Left lobe of liver (tissue), 2 donors: ENCODE measurements at regions not wholly inside any gene's neighbourhood (a gene's known extent, or its start where the extent isn't known, plus 50 kb on each side); places are given as distances from the start of the nearest gene placed in this dataset.

Experiments used
- ATAC-seq: fragments of 200-7000 bp; cut with Tn5 transposase; one replicate; pipeline ENCODE4 v1.9.1; 2020; ENCODE audit warnings: mild to moderate bottlenecking, moderate library complexity
- DNase-seq: peaks from one replicate; pipeline ENCODE4 v3.0.0-alpha.2; 2020; ENCODE audit warnings: low spot score
- donor health status: DM: no; HTN: no; CAD: no; lungs with moderate emphysema.
- donor health status: DM: no; HTN: yes; CAD: no.

DNA sequence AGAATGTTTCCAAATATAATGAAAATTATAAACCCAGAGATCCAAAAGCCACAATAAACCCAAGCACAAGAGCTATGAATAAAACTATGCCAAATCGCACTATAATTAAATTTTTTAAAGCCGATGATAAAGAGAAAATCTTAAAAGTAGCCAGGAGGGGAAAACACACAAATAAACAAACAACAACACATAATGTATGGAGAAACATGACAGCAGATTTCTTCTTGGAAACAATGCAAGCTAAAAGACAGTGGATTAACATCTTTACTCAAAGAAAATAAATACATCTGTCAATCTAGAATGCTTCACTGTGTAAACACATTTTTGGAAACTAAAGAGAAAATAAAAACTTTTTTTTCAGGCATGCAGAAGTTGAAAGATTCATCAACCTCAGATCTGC, 53.0 kb upstream of the SMOX start:
- DNase-seq, result no peak
- ATAC-seq, result no peak

DNA sequence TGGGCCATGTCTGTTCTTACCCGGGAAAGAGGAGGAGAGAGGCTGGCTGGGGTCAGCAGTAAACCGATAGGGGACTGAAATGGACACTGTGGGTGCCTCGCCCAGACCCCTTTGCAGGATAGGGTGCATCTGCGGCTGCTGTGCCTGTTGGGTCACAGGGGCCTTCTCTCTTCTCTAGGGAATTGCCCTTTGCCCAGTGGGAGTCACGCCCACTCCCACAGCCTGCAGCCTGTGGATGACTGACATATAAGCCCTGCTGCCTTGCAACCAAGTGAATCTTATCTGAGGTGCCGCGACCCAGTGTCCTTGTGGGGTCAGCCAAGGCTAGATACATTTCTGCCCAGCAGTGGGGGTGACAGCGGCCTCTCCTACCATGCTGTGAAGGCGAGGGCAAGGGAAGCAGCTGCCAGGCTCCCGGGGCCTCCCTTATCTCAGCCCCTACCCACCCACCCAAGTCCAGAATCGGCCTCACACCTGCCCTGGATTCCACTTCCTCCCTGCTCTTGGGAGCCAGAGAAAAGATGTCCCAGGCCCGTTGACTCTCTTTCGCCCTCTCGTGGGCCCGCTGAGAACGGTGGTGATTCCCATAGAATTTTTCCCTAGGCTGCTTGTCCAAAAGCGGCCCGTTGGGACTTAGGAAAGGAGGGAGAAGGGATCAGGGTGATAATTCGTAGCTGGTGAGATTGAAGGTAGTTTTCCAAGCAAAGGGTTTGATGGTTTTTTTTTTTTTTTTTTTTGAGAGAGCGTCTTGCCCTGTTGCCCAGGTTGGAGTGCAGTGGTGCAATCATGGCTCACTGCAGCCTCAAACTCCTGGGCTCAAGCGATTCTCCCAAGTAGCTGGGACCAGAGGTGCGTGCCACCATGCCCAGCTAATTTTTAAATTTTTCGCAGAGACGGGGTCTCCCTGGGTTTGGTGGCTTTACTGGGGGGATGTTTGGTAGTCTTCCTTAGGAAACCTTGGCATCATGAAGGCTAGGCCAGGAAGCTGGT, 56.8 kb upstream of the SMOX start:
- peak; percentile 94 for ATAC-seq
- peak; percentile 64 for DNase-seq

DNA sequence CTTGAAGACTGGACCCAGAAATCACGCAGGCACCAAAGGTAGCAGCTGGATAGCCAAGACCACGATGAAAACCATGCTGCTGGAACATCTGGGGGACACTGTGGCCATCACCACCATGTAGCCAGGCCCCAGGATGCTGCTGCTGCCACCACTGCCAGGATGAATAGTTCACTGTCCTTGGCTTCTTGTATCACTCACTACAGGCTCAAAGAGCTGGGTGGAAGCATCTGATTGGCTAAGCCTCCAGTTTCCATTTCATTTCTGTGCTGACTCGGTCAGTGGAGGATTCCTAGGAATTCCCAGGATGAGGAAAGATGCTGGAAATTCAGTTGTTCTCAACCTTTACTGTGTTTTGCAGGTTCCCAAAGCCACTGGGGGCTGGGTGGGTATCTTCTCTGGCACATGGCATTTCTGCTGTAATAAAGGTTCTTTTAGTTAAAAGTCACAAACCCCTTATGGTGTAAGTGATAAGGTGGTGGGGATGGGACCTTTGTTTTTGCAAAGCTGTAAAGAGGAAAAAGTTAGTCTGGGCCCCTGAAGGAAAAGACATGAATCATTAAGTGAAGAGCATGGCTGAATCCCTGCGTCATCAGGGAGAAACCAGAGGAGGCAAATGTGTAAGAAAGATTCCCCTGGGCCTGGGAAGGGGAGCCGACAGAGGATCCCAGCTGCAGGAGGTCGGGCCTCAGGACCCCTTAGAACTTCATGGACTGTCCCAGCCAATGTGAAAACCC, 57.7 kb upstream of the SMOX start:
- DNase-seq (no peak), ATAC-seq (no peak)

DNA sequence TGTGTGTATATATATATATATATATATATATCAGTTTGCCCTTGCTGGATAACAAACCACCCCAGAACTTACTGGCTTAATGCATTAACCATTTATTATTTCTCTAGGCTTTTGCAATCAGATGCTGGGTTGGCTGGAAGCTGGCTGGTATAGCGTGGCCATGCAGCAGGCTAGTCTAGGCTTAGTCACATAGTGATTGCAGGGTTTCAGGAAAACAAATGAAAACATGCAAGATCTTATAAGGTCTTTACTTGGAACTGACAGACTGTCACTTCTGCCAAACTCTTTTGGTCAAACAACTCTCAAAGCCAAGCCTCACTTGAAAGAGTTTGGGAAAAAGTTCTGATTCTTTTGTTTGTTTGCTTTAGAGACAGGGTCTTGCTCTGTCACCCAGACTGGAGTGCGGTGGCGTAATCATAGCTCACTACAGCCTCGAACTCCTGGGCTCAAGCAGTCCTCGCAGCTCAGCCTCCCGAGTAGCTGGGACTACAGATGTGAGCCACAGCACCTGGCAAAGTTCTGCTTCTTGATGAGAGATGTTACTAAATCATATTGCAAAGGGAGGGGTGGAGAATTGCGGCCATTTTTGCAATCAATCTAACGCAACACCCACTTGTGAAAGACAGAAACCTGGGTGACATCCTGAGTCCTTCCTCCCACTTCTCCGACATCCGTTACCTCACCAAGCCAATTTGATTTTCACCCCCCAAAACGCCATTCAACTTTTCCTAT, 58.7 kb upstream of the SMOX start:
- ATAC-seq (no peak), DNase-seq (no peak)

DNA sequence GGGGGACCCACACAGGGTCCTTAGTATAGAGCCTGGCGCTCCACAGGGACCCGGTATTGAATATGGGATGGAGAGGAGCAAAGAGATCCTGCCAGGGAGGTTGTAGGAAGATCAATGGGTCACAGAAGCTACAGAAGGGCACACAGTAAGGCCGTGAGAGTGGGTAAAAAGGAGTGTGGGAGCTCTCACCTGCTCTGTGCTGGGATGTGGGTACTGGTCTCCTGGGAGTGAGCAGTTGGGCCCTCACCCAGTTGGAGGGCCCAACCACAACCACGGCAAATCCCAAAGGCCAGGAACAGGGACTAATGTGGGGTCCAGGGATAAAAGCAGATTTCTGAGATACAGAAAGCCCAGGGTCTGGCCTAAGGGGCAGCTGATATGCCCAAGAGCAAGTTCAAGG, 59.9 kb upstream of the SMOX start:
- DNase-seq (no peak), ATAC-seq (no peak)

DNA sequence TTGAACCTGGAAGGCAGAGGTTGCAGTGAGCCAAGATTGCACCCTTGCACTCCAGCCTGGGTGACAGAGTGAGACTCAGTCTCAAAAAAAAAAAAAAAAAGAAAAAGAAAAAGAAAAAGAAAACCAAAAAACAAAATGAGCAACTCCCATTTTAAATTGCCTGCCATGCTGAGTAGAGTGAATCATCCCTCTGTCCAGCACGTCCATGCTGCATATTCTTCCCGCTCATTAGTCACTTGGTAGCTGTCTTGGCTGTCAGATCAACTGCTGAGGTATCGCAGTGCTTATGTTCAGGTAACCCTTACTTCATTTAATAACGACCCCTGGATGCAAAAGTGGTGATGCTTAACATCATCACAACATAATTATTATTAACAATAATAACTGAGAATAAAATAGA, 60.7 kb upstream of the SMOX start:
- DNase-seq (no peak), ATAC-seq (no peak)

DNA sequence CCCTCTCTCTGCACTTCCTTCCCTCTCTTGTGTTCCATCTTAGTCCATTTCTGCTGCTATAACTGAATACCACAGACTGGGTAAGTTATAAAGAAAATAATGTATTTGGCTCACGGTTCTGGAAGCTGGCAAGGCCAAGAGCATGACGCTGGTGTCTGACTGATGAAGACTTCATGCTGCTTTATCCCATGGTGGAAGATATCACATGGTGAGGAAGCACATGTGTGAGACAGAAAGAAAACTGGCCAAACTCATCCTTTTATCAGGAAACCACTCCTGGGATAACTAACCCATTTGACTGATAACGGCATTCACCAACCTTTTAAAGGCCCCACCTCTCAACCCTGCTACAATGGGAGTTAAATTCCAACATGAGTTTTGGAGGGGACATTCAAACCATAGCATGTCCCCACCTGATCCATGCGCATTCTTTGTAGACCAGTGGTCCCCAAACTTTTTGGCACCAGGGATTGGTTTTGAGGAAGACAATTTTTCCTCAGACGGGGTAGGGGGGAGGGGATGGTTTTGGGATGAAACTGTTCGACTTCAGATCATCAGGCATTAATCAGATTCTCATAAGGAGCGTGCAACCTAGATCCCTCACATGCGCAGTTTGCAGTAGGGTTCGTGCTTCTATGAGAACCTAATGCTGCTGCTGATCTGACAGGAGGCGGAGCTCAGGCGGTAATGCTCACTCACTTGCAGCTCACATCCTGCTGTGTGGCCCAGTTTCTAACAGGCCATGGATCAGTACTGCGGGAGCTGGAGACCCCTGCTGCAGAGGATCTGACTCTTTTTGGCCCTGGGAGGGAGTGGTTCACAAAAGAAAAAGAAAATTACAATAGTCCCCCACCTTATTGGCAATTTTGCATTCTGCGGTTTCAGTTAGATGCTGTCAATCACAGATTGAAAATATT, 61.6 kb upstream of the SMOX start:
- DNase-seq, result no peak
- no peak for ATAC-seq

DNA sequence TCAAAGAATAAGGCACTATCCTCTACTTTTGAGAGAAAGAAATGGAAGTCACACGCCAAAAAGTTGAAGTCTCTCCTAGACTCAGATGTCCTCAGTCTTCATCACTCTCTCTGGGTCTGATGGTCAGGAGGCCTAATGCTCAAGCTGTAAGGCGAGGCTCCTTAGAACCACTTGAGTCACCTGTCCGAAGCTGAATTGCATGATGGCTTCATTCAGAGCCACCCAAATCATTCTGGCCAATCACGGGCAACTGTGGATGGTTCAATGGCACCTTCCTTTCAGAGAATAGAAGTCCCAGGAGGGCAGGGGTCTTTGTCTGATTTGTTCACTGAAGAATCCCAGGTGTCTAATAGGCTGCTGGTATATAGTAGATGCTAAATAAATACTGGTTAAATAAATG, 63.9 kb upstream of the SMOX start:
- DNase-seq (no peak), ATAC-seq (no peak)

DNA sequence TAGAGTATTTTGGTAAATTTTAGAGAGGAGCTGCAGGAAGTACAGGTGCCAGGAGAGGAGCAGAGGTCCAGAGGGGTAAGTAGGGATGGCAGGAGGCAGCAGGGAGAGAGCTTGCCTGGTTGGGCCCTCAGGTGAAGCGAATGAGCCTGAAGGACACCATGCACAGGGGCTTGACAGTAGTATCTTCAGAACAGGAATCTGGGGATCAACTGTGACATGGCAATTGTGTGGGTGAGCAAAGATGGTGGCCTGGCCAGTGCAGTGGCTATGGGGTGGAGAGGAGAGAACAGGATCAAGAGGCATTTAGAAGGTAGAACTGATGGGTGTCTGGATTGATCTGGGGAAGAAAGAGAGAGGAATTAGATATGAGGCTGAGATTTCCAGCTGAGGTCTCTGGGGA, 64.5 kb upstream of the SMOX start:
- DNase-seq (no peak), ATAC-seq (no peak)

DNA sequence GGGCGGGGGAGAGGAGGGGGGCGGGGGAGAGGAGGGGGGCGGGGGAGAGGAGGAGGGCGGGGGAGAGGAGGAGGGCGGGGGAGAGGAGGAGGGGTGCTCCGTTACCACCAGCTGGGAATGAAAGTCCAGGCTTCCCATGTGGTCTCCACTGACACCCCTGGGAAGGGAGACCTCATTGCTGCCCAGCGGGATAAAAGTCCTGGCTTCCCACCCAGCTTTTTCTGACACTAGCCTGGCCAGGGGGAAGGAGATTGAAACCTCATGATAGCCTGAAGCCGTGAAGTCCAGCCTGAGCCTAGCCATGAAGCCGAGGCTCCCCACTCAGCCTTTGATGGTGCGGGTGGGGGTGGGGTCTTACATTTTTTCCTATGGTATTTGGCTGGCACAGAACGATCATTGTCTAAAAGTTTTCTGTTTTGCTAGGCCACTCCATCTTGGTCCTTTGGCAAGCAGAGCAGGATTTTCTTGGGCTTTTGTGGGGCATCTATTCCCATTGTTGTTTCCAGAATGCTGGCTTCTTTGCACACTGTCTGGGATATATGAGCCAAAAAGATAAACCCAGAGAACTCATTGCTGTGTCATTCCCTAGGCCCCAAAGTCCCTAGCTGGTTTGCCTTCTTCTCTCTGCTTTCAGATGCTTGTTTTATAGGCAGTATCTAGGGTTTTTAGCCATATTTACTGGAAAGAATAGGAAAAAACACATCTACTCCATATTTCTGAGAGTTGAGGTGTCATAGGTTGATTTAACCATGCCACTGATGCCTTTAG, 65.3 kb upstream of the SMOX start:
- DNase-seq (no peak), ATAC-seq (no peak)

DNA sequence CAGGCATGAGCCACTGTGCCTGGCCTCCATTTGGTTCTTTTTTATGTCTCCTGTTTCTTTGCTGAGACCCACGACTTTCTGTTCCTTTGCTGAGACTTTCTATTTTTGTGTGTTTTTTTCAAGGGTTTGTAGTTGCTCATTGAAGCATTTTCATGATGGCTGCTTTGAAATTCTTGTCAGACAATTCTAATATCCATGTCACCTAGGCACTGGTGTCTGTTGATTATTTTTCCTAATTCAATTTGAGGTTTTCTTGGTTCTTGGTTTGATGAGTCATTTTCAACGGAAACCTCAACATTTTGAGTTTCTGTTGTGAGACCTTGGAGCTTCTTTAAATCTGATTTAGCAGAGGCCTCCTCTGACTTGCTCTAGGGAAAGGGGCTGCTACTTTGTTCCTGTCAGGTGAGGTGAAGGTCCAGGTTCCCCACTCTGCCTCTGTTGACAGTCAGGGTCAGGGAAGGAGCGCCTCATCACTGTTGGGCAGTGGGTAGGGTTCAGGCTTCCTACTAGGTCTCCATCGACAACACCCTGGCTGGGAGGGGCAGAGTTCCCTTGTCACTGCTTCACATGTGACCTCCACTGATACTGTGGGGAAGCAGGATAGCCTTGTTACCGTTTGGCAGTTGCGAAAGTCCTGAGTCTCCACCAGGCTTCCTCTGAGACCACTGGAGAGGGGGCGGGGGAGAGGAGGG, 66.1 kb upstream of the SMOX start:
- ATAC-seq (peak; percentile 37), DNase-seq (no peak)

DNA sequence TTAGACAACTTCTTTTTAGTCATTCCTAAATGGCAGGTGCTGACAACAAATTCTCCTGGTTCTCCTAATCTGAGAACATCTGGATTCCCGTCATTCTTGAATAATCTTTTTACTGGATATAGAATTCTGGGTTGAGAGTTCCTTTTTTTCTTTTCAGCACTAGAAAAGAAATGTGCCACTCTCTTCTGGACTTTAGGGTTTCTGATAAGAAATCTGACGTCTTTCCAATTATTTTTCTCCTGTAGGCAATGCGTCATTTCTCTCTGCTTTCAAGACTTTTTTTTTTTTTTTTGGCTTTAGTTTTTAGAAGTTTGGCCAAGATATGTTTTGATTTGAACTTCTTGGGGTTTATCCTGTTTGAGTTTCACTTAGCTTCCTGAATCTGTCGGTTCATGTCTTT, 66.1 kb upstream of the RNF24 start:
- DNase-seq (no peak), ATAC-seq (no peak)

DNA sequence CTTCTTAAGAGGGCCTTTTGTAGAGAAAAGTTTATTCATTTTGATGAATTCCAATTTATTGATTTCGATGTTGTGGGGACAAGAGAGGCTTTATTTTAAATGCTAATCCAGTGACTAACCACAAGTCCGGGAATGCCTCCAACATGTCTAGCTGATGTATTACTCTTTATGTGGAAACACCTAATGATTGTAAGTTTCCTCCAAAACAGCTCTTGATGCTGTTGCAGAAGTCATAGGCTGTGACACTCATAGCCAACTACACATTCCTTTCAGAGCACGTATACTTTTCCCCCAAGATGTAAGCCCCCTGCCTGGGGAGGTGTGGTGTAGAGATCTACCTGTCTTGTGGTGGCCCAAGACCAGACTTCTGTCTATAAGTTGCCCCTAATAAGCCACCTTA, 61.3 kb upstream of the RNF24 start:
- DNase-seq (no peak), ATAC-seq (no peak)

DNA sequence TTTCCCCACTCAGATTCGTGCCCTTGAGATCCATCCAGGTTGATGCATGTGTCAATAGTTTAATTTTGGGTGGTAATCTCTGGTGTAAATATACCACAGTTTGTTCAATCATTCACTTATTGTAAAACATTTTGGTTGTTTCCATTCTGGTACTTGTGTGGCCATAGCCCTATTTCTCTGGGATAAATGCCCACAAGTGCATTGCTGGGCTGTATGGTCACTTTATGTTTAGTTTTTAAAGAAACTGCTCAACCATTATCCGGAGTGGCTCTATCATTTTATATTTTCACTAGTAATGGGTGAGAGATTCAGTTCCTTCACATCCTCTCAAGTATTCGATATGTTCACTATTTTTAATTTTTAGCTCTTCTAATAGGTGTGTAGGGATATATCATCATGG, 60.7 kb upstream of the RNF24 start:
- ATAC-seq, result no peak
- no peak for DNase-seq

DNA sequence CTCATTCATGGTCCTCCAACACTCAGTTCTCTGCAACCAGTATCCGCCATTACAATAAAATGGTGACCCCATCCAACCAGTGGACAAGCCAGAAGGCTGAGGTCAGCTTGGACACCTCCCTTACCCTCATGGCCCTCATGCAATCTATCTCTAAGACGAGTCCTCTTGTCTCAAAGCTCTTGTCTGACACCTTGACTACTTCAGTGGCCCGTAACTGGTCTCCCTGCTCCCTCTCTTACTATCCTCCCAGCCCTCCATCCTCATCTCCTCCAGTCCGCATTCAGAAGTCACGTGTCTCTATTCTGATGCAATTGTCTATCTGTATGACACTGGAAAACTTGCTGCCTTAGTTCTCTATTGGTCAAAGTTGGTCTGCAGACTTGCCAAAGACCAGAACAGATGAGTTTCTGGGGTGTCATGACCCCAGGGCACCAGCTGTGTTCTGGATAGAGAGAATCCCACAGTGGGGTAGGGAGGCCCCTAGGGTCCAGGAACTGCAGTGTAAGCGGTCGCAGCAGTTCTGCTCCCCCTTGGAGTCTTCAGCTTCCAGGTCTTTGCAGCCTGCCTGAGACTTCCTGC, 59.6 kb upstream of the RNF24 start:
- DNase-seq, result peak; percentile 33
- ATAC-seq, result no peak

DNA sequence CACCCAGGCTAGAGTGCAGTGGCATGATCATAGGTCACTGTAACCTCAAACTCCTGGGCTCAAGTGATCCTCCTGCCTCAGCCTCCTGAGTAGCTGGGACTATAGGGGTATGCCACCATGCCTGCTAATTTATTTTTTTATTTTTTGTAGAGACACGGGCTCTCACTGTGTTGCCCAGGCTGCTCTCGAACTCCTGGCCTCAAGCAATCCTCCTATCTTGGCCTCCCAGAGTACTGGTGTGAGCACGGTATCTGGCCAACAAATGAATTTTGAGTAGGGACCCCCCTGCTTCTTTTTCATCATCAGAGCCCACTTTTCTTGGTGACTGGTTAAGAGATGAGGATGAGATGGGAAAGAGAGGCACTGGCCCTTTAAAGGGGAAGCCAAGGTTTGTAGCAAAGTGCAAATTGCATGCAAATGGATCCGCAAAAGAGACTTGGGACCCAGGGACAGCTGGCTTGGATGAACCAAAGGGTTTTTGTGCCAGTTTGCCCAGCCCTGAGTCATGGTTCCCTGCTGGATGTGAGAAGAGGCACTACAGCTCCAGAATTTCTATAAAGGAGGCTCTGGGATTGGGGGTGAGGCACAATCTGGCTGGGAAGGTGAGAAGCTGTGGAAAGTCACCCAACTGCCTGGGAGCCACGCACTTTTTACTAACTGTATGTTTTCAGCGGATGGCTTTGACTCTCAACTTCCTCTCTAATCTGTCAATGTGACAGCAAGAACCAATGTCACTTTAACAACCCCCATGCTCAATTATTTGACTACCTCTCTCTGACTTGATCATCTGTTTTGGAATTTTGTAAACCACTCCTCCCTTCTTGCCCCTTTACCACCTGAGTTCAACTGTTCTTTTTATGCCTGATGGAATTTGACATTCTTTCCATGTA, 58.7 kb upstream of the RNF24 start:
- peak; percentile 36 for DNase-seq

DNA sequence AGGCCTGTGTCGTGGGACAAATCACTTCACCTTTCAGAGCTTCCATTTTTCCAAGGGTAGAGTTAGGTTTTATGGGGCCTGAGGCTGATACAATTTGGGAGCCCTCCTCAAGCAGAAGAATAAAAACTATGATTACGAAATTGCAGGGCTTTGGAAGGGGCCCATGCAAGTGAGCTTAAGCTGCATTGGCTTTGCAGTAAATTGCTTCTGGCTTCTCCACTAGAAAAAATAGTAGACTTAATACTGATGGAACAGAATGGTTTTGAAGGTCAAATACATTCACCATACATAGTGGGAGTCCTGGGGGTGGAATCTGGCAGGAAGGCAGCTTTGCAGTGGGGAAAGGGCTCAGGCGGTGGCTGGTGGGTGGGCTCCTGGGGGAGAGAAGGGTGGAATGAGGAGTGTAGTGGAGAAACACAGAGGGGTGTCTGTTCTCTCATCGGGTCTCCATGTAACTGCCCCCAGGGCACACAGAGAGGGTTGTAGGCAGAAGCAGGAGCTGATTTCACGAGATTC, 55.9 kb upstream of the RNF24 start:
- ATAC-seq (no peak), DNase-seq (peak; percentile 31)

More for the DNA sequence above, 58.7 kb upstream of the RNF24 start:
- ATAC-seq, result peak; percentile 36
